ENCODE measurements at regions not wholly inside any gene's neighbourhood (a gene's known extent, or its start where the extent isn't known, plus 50 kb on each side); places are given as distances from the start of the nearest gene placed in this dataset.

- no peak for DNase-seq (ENCODE audit: low spot score in 2 of 2)
- Histone ChIP-seq H3K27me3 (no peaks in the 10 kb centered on the region), H3K27ac (no peak overlapping the region), H3K36me3 (no peaks in the 10 kb centered on the region), H3K4me1 (no peaks in the 10 kb centered on the region), H3K4me3 (no peak overlapping the region), H3K9me3 (no peaks in the 10 kb centered on the region)
- TF ChIP-seq, protein P1, sequence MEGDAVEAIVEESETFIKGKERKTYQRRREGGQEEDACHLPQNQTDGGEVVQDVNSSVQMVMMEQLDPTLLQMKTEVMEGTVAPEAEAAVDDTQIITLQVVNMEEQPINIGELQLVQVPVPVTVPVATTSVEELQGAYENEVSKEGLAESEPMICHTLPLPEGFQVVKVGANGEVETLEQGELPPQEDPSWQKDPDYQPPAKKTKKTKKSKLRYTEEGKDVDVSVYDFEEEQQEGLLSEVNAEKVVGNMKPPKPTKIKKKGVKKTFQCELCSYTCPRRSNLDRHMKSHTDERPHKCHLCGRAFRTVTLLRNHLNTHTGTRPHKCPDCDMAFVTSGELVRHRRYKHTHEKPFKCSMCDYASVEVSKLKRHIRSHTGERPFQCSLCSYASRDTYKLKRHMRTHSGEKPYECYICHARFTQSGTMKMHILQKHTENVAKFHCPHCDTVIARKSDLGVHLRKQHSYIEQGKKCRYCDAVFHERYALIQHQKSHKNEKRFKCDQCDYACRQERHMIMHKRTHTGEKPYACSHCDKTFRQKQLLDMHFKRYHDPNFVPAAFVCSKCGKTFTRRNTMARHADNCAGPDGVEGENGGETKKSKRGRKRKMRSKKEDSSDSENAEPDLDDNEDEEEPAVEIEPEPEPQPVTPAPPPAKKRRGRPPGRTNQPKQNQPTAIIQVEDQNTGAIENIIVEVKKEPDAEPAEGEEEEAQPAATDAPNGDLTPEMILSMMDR (IDR thresholded peaks at IDR 0.05) = no peak
- TF ChIP-seq EP300 (IDR thresholded peaks at IDR 0.05) (no peak), POLR2AphosphoS5 (IDR thresholded peaks at IDR 0.05) (no peak), POLR2A (IDR thresholded peaks at IDR 0.05) (no peak)
- WGBS = 71% methylated on average over 2 of the region's 2 CpGs
Measured at GRCh38 chr3:80023010-80023409, 255.2 kb upstream of the ROBO1 start.

GRCh38 chr3:80018375-80018774 is 250.6 kb upstream of the ROBO1 start:
- no peak overlapping the region for H3K27ac ChIP-seq
- H3K4me1 ChIP-seq = no peaks in the 10 kb centered on the region
- no peaks in the 10 kb centered on the region for H3K27me3 ChIP-seq
- no peak for TF ChIP-seq EP300 (IDR thresholded peaks at IDR 0.05)
- TF ChIP-seq POLR2A (IDR thresholded peaks at IDR 0.05) = no peak
- no peak for TF ChIP-seq POLR2AphosphoS5 (IDR thresholded peaks at IDR 0.05)
- TF ChIP-seq, protein P1 (IDR thresholded peaks at IDR 0.05) = no peak
- H3K9me3 ChIP-seq = no peaks in the 10 kb centered on the region
- H3K4me3 ChIP-seq = no peak overlapping the region
- H3K36me3 ChIP-seq = no peaks in the 10 kb centered on the region
- DNase-seq (ENCODE audit: low spot score in 2 of 2) = no peak

GRCh38 chr3:80017369-80017768 is 249.6 kb upstream of the ROBO1 start:
- no peaks in the 10 kb centered on the region for H3K27me3 ChIP-seq
- 87% methylated on average over 2 of the region's 2 CpGs for WGBS
- no peaks in the 10 kb centered on the region for H3K4me1 ChIP-seq
- no peak for DNase-seq (ENCODE audit: low spot score in 2 of 2)
- H3K4me3 ChIP-seq = no peak overlapping the region
- H3K27ac ChIP-seq = no peak overlapping the region
- TF ChIP-seq POLR2AphosphoS5 (IDR thresholded peaks at IDR 0.05) = no peak
- TF ChIP-seq EP300 (IDR thresholded peaks at IDR 0.05) = no peak
- TF ChIP-seq, protein P1 (IDR thresholded peaks at IDR 0.05) = no peak
- no peak for TF ChIP-seq POLR2A (IDR thresholded peaks at IDR 0.05)
- no peaks in the 10 kb centered on the region for H3K9me3 ChIP-seq
- H3K36me3 ChIP-seq = no peaks in the 10 kb centered on the region

GRCh38 chr3:80014576-80014975 is 246.8 kb upstream of the ROBO1 start:
- Histone ChIP-seq H3K4me3 (no peak overlapping the region), H3K4me1 (no peaks in the 10 kb centered on the region), H3K9me3 (no peaks in the 10 kb centered on the region), H3K27ac (no peak overlapping the region), H3K27me3 (no peaks in the 10 kb centered on the region), H3K36me3 (no peaks in the 10 kb centered on the region)
- no peak for DNase-seq (ENCODE audit: low spot score in 2 of 2)
- TF ChIP-seq EP300 (IDR thresholded peaks at IDR 0.05) (no peak), POLR2AphosphoS5 (IDR thresholded peaks at IDR 0.05) (no peak), POLR2A (IDR thresholded peaks at IDR 0.05) (no peak)
- TF ChIP-seq, protein P1 (IDR thresholded peaks at IDR 0.05) = no peak
- 62% methylated on average over 5 of the region's 5 CpGs for WGBS

DNA sequence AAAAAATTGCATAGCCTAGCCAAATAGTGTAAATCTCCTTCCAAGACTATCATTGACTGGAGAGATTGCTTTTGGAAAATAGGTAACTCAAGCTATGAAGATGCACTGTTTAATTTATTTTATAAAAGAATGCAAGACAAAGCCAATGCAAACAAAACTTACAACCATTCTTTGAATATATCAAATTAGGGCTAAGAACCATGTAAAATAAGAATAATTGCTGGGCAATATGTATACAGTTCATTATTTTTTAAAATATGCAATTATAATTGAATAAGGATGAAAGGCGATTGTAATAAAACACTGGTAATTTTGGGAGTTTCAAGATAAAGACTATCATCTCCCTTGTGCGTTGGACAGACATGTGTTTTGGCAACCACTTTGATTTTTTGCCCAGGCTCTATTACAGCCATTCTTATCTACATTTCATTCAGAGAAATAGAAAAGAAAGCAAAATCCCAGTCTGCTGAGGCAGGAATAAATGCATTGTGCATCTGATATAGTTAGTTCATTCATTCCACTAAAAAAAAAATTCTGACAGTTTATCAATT is 242.3 kb upstream of the ROBO1 start:
- Histone ChIP-seq H3K27me3 (no peaks in the 10 kb centered on the region), H3K4me1 (no peaks in the 10 kb centered on the region), H3K36me3 (no peaks in the 10 kb centered on the region), H3K27ac (no peak overlapping the region), H3K4me3 (no peak overlapping the region), H3K9me3 (no peaks in the 10 kb centered on the region)
- TF ChIP-seq POLR2AphosphoS5 (IDR thresholded peaks at IDR 0.05) (no peak), POLR2A (IDR thresholded peaks at IDR 0.05) (no peak), EP300 (IDR thresholded peaks at IDR 0.05) (no peak)
- TF ChIP-seq, protein P1 (IDR thresholded peaks at IDR 0.05) = no peak
- no peak for DNase-seq (ENCODE audit: low spot score in 2 of 2)
- 60% methylated on average over 2 of the region's 2 CpGs for WGBS

Data from suprapubic skin (tissue), 4 donors.